Tibial nerve (tissue), 4 donors: ENCODE measurements at regions not wholly inside any gene's neighbourhood (a gene's known extent, or its start where the extent isn't known, plus 50 kb on each side); places are given as distances from the start of the nearest gene placed in this dataset.

Experiments
- DNase-seq, 2 donors: peaks; one replicate each; pipeline ENCODE4 v3.0.0-alpha.2; 2019; ENCODE audit warnings: low spot score in 2 of 2
- H3K27ac ChIP-seq, 4 donors: fragments of 200-600 bp; sonication (generic) in 3 of 4; one replicate each; pipeline ENCODE4 v1.5.1; 2017 to 2019; ENCODE audit warnings: mild to moderate bottlenecking in 1 of 4
- H3K27me3 ChIP-seq, 2 donors: fragments of 200-600 bp; sonication (generic) in 1 of 2; one replicate each; pipeline versions ENCODE4 v1.5.1 to v1.6.0; 2017 to 2019
- H3K36me3 ChIP-seq, 3 donors: fragments of 200-600 bp; sonication (generic); one replicate each; pipeline ENCODE4 v1.5.1; 2018 to 2019
- H3K4me1 ChIP-seq, 4 donors: fragments of 200-600 bp; sonication (generic) in 3 of 4; one replicate each; pipeline ENCODE4 v1.5.1; 2017 to 2019
- H3K4me3 ChIP-seq, 4 donors: fragments of 200-600 bp; sonication (generic) in 3 of 4; one replicate each; pipeline ENCODE4 v1.5.1; 2017 to 2019; ENCODE audit warnings: mild to moderate bottlenecking in 1 of 4, moderate library complexity in 1 of 4
- H3K9me3 ChIP-seq, 4 donors: fragments of 200-600 bp; sonication (generic) in 3 of 4; one replicate each; pipeline ENCODE4 v1.5.1; 2017 to 2019
- EP300 ChIP-seq, 2 donors: sonication (generic); formaldehyde crosslinking; IDR thresholded peaks; one replicate each; pipeline ENCODE4 v1.6.1; 2017; ENCODE audit warnings: antibody characterized with exemption in 2 of 2, mild to moderate bottlenecking in 1 of 2
- POLR2A ChIP-seq, 2 donors: fragments of 450-650 bp; IDR thresholded peaks; one replicate each; pipeline ENCODE4 v1.6.1; 2017; ENCODE audit warnings: antibody characterized with exemption in 2 of 2, mild to moderate bottlenecking in 2 of 2, moderate library complexity in 2 of 2
- WGBS, 2 donors: methylation state at CpG; one replicate each; pipeline ENCODE4 v1.1.5; 2018; 5-methylcytosine and 5-hydroxymethylcytosine counted together
- TF ChIP-seq, protein P1 (sequence below), 5 experiments: fragments of 200-600 bp in 3 of 5; fragments of 450-650 bp in 2 of 5; sonication (generic) in 3 of 5; IDR thresholded peaks; one replicate each; pipeline ENCODE4 v1.5.1; 2016 to 2019; ENCODE audit warnings: antibody characterized with exemption in 5 of 5, mild to moderate bottlenecking in 3 of 5, moderate library complexity in 2 of 5

DNA sequence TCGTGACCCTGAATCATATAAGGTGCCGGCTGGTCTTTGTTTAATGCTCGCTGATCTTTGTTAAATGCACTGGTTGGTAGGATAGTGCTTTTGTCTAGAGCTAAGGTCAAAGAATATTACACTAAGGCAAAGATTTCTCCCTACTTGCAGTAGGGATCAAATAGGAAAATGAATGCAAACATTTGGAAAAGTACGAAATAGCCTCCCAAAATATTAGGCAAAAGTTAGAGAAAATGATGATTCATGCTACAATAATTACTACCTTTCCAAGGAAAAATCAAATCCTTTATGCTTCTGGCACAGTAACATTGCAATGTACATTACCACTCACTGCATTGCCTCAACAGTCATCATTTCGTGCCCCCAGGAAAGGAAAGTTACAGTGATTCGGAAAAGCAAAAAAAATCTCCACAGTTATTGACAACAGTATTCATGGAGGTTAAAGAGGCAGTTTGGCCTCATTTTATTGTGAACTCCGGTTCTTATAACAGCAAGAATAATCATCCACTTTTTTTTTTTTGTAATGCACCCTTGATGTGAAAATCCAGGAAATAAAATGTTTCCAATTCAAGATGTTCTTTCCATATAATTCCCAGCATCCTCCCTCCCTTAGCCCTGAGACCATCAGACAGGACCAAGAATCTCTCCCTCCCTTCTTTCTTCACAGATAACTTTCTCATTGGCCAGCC lies 61.7 kb upstream of the ZMYND8 start:
- no peaks in the 10 kb centered on the region for H3K9me3 ChIP-seq
- DNase-seq: no peak
- 44 to 49% methylated on average over 7 of the region's 7 CpGs for WGBS, 2 donors

DNA sequence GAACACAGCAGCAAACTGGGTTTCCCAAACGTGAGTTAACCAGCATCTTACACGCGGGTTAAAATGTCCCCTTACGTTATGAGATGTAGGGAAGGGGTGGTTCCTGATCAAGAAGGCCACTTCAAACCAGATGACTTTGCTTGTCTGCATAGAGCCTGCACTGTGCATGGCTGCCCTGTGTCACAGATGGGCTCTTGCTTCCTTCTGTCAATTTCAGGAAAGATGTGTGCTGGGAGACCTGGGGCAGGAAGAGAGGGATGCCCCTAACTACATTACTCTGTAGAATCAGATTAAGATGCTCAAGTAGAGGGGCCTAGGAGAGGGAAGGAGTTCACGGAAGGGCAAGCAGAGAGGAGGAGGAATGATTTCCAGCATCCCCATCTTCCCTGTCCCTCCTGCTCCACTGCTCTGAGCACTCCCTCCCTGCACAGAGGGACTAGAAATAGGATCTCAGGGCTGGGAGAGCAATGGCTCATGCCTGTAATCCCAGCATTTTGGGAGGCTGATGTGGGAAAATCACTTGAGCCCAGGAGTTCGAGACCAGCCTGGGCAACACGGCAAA lies 63.5 kb upstream of the ZMYND8 start:
- 76 to 83% methylated on average over 7 of the region's 7 CpGs for WGBS, 2 donors
- Histone ChIP-seq H3K27me3 (no peaks in the 10 kb centered on the region), H3K9me3 (no peaks in the 10 kb centered on the region), H3K36me3 (no peaks in the 10 kb centered on the region), H3K4me1 (peaks cover 0 to 7% (median 2%) of the 10 kb centered on the region in 4 donors), H3K27ac (no peak overlapping the region), H3K4me3 (no peak overlapping the region)
- no peak for TF ChIP-seq POLR2A (IDR thresholded peaks at IDR 0.05)
- TF ChIP-seq, protein P1, sequence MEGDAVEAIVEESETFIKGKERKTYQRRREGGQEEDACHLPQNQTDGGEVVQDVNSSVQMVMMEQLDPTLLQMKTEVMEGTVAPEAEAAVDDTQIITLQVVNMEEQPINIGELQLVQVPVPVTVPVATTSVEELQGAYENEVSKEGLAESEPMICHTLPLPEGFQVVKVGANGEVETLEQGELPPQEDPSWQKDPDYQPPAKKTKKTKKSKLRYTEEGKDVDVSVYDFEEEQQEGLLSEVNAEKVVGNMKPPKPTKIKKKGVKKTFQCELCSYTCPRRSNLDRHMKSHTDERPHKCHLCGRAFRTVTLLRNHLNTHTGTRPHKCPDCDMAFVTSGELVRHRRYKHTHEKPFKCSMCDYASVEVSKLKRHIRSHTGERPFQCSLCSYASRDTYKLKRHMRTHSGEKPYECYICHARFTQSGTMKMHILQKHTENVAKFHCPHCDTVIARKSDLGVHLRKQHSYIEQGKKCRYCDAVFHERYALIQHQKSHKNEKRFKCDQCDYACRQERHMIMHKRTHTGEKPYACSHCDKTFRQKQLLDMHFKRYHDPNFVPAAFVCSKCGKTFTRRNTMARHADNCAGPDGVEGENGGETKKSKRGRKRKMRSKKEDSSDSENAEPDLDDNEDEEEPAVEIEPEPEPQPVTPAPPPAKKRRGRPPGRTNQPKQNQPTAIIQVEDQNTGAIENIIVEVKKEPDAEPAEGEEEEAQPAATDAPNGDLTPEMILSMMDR (IDR thresholded peaks at IDR 0.05): no peak
- no peak for TF ChIP-seq EP300 (IDR thresholded peaks at IDR 0.05)
- no peak for DNase-seq

More for the DNA sequence above, 61.7 kb upstream of the ZMYND8 start:
- H3K27me3 ChIP-seq: no peaks in the 10 kb centered on the region
- peaks cover 0 to 12% (median 2%) of the 10 kb centered on the region in 4 donors for H3K4me1 ChIP-seq
- no peak overlapping the region for H3K27ac ChIP-seq
- no peaks in the 10 kb centered on the region for H3K36me3 ChIP-seq
- TF ChIP-seq, protein P1 (IDR thresholded peaks at IDR 0.05): no peak
- H3K4me3 ChIP-seq: no peak overlapping the region

DNA sequence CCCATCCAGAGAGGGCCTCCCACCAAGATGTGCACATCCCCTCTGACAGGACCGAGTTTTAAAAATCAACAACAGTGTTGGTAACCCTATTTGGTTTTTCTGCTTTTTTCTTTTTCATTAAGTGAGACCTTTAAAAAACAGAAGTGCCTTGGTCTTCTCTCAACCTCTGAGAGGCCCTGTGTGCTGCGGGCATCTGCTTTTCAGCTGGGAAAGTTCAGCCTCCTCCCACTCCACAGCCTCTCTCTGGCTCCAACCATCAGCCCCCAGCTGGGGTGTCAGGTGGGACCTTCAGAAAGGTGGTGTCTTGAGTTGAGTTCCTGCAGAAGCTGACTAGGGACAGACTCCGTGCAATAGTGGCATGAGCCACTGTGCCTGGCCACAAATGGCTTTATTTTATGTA lies 64.6 kb upstream of the ZMYND8 start:
- WGBS, 2 donors: 69% methylated on average over 3 of the region's 3 CpGs
- no peak overlapping the region for H3K4me3 ChIP-seq
- no peaks in the 10 kb centered on the region for H3K27me3 ChIP-seq
- no peaks in the 10 kb centered on the region for H3K36me3 ChIP-seq
- no peak for DNase-seq
- H3K9me3 ChIP-seq: no peaks in the 10 kb centered on the region
- TF ChIP-seq, protein P1 (IDR thresholded peaks at IDR 0.05): no peak
- no peak for TF ChIP-seq EP300 (IDR thresholded peaks at IDR 0.05)
- no peak for TF ChIP-seq POLR2A (IDR thresholded peaks at IDR 0.05)
- H3K4me1 ChIP-seq: peaks cover 0 to 4% (median 2%) of the 10 kb centered on the region in 4 donors
- H3K27ac ChIP-seq: no peak overlapping the region

DNA sequence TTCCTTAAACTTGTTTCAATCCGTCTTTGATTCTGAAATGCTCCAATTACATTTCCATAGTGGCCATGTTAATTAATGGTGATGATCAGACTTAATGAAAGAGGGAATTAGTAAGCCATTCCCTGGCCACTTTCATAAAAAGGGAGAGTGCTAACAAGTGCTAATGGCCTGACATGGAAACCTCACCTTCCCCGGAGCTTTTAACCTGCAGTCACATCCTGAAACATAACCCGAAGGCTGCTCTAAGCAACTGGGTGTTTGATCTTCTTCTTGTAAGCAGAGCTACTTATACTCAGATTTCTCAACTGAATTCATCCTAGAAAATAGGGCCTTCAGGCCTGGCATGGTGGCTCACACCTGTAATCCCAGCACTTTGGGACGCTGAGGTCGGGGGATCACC lies 67.1 kb upstream of the ZMYND8 start:
- no peak overlapping the region for H3K27ac ChIP-seq
- H3K4me1 ChIP-seq: no peaks in the 10 kb centered on the region
- peaks cover 0 to 20% (median 3%) of the 10 kb centered on the region in 4 donors for H3K9me3 ChIP-seq
- no peak overlapping the region for H3K4me3 ChIP-seq
- DNase-seq: no peak
- no peak for TF ChIP-seq POLR2A (IDR thresholded peaks at IDR 0.05)
- TF ChIP-seq EP300 (IDR thresholded peaks at IDR 0.05): no peak
- TF ChIP-seq, protein P1 (IDR thresholded peaks at IDR 0.05): no peak
- 80 to 84% methylated on average over 5 of the region's 5 CpGs for whole genome bisulfite sequencing, 2 donors
- H3K27me3 ChIP-seq: no peaks in the 10 kb centered on the region
- H3K36me3 ChIP-seq: no peaks in the 10 kb centered on the region

DNA sequence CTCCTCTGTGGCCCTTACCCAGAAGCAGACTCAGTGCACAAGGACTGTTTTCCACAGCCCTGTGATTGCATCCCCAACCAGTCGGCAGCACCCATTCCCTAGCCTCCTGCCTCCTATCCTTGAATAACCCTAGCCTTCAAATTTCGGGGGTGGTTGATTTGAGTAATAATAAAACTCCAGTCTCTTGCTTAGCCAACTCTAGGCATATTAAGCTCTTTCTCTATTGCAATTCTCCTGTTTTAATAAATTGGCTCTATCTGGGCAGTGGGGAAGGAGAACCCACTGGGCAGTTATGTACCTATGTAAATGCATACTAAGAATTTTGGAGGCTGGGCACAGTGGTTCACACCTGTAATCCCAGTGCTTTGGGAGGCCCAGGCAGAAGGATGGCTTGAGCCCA lies 70.6 kb upstream of the ZMYND8 start:
- Histone ChIP-seq H3K27ac (no peak overlapping the region), H3K9me3 (peaks cover 0 to 20% (median 3%) of the 10 kb centered on the region in 4 donors), H3K27me3 (no peaks in the 10 kb centered on the region), H3K36me3 (no peaks in the 10 kb centered on the region), H3K4me3 (no peak overlapping the region), H3K4me1 (no peaks in the 10 kb centered on the region)
- 93 to 95% methylated on average over 2 of the region's 2 CpGs for WGBS, 2 donors
- TF ChIP-seq, protein P1 (IDR thresholded peaks at IDR 0.05): no peak
- no peak for TF ChIP-seq POLR2A (IDR thresholded peaks at IDR 0.05)
- TF ChIP-seq EP300 (IDR thresholded peaks at IDR 0.05): no peak
- no peak for DNase-seq
